Urothelium cell line (cell line): ENCODE measurements at regions not wholly inside any gene's neighbourhood (a gene's known extent, or its start where the extent isn't known, plus 50 kb on each side); places are given as distances from the start of the nearest gene placed in this dataset.
"Not testable (repeated sequence)": the region's sequence is repeated elsewhere in the genome, so short reads cannot be mapped to it uniquely, and the experiment has no call there.

Experiments used
- DNase-seq: peaks from one replicate; pipeline ENCODE4 v3.0.0; 2011; ENCODE audit warnings: low spot score, mixed read lengths
- FAIRE-seq: peaks from 2 replicates; lab custom pipeline; 2011; peaks lifted over from hg19 to GRCh38; lab: Jason Lieb, UNC

GRCh38 chr2:57399057-57399456 is 647.5 kb upstream of the VRK2 start:
- FAIRE-seq (no peak), DNase-seq (no peak)

- DNase-seq (no peak), FAIRE-seq (no peak)
Measured at GRCh38 chr2:57402096-57402495, 644.5 kb upstream of the VRK2 start.

- DNase-seq, result no peak
- no peak for FAIRE-seq
Measured at GRCh38 chr2:57402755-57403154, 643.9 kb upstream of the VRK2 start.

GRCh38 chr2:57407772-57408201 is 638.8 kb upstream of the VRK2 start:
- DNase-seq, result no peak
- FAIRE-seq, result no peak

GRCh38 chr2:57408587-57408986 is 638.0 kb upstream of the VRK2 start:
- FAIRE-seq (no peak), DNase-seq (no peak)

- no peak for DNase-seq
- no peak for FAIRE-seq
Measured at GRCh38 chr2:57417007-57417406, 629.6 kb upstream of the VRK2 start.

GRCh38 chr2:57418859-57419346 is 627.7 kb upstream of the VRK2 start:
- DNase-seq, FAIRE-seq: not testable (repeated sequence)

GRCh38 chr2:57429831-57430230 is 616.8 kb upstream of the VRK2 start:
- FAIRE-seq (no peak), DNase-seq (no peak)

GRCh38 chr2:57432528-57432927 is 614.1 kb upstream of the VRK2 start:
- no peak for DNase-seq
- FAIRE-seq, result no peak

GRCh38 chr2:57434441-57434840 is 612.2 kb upstream of the VRK2 start:
- FAIRE-seq (no peak), DNase-seq (no peak)

GRCh38 chr2:57434972-57435371 is 611.6 kb upstream of the VRK2 start:
- no peak for FAIRE-seq

GRCh38 chr2:57437077-57437476 is 609.5 kb upstream of the VRK2 start:
- FAIRE-seq (no peak), DNase-seq (no peak)

More at GRCh38 chr2:57434972-57435371, 611.6 kb upstream of the VRK2 start:
- DNase-seq, result no peak

- FAIRE-seq, result no peak
- DNase-seq, result no peak
Measured at GRCh38 chr2:57440437-57440836, 606.2 kb upstream of the VRK2 start.

GRCh38 chr2:57443086-57443485 is 603.5 kb upstream of the VRK2 start:
- FAIRE-seq (no peak), DNase-seq (no peak)

- FAIRE-seq, result no peak
- peak; percentile 54 for DNase-seq
Measured at GRCh38 chr2:57443973-57444521, 602.6 kb upstream of the VRK2 start.

- DNase-seq (peak; percentile 56), FAIRE-seq (peak; percentile 17)
Measured at GRCh38 chr2:57444752-57445430, 601.7 kb upstream of the VRK2 start.

- FAIRE-seq (no peak), DNase-seq (no peak)
Measured at GRCh38 chr2:57448816-57449215, 597.8 kb upstream of the VRK2 start.

GRCh38 chr2:57450170-57450569 is 596.4 kb upstream of the VRK2 start:
- FAIRE-seq, result no peak

GRCh38 chr2:57452634-57453033 is 594.0 kb upstream of the VRK2 start:
- DNase-seq (no peak), FAIRE-seq (no peak)

More at GRCh38 chr2:57450170-57450569, 596.4 kb upstream of the VRK2 start:
- no peak for DNase-seq

GRCh38 chr2:57453945-57454344 is 592.7 kb upstream of the VRK2 start:
- FAIRE-seq, result no peak
- DNase-seq, result no peak

GRCh38 chr2:57460396-57461276 is 586.0 kb upstream of the VRK2 start:
- DNase-seq, result no peak
- no peak for FAIRE-seq

- DNase-seq (no peak), FAIRE-seq (no peak)
Measured at GRCh38 chr2:57461624-57462023, 585.0 kb upstream of the VRK2 start.
